NCI-H2171 (cell line): ENCODE measurements at regions not wholly inside any gene's neighbourhood (a gene's known extent, or its start where the extent isn't known, plus 50 kb on each side); places are given as distances from the start of the nearest gene placed in this dataset.

ENCODE experiments used
- DNase-seq: peaks from one replicate; lab custom pipeline; 2025; lab: John Stamatoyannopoulos, UW

- no peak for DNase-seq
These were observed 265.2 kb downstream of the RPS24 start for GRCh38 chr10:78298835-78299234.

GRCh38 chr10:78299851-78300468, 266.3 kb downstream of the RPS24 start:
- no peak for DNase-seq

GRCh38 chr10:78300526-78300925, 266.9 kb downstream of the RPS24 start:
- no peak for DNase-seq

- no peak for DNase-seq
These were observed 267.8 kb downstream of the RPS24 start for GRCh38 chr10:78301481-78301880.

- DNase-seq, result no peak
These were observed 268.5 kb downstream of the RPS24 start for GRCh38 chr10:78301891-78302738.

- DNase-seq, result no peak
These were observed 269.0 kb downstream of the RPS24 start for GRCh38 chr10:78302739-78302988.

GRCh38 chr10:78302989-78303854, 269.6 kb downstream of the RPS24 start:
- DNase-seq, result peak; percentile 79

- DNase-seq, result no peak
These were observed 270.7 kb downstream of the RPS24 start for GRCh38 chr10:78304091-78305045.

- DNase-seq, result no peak
These were observed 271.6 kb downstream of the RPS24 start for GRCh38 chr10:78305311-78305710.

GRCh38 chr10:78306358-78306757, 272.7 kb downstream of the RPS24 start:
- no peak for DNase-seq

GRCh38 chr10:78307576-78307975, 273.9 kb downstream of the RPS24 start:
- no peak for DNase-seq

GRCh38 chr10:78309536-78310237, 276.0 kb downstream of the RPS24 start:
- no peak for DNase-seq

GRCh38 chr10:78310481-78311080, 276.9 kb downstream of the RPS24 start:
- no peak for DNase-seq

- DNase-seq, result no peak
These were observed 278.8 kb downstream of the RPS24 start for GRCh38 chr10:78312197-78313047.

GRCh38 chr10:78313048-78313381, 279.4 kb downstream of the RPS24 start:
- DNase-seq, result no peak

- no peak for DNase-seq
These were observed 280.0 kb downstream of the RPS24 start for GRCh38 chr10:78313636-78314035.

- no peak for DNase-seq
These were observed 281.0 kb downstream of the RPS24 start for GRCh38 chr10:78314651-78315050.

- no peak for DNase-seq
These were observed 282.8 kb downstream of the RPS24 start for GRCh38 chr10:78316451-78316931.

GRCh38 chr10:78318305-78318704, 284.6 kb downstream of the RPS24 start:
- DNase-seq, result no peak

GRCh38 chr10:78319371-78319770, 285.7 kb downstream of the RPS24 start:
- DNase-seq, result no peak
